ENCODE measurements at regions not wholly inside any gene's neighbourhood (a gene's known extent, or its start where the extent isn't known, plus 50 kb on each side); places are given as distances from the start of the nearest gene placed in this dataset.
"Not testable (repeated sequence)": the region's sequence is repeated elsewhere in the genome, so short reads cannot be mapped to it uniquely, and the experiment has no call there.

DNA sequence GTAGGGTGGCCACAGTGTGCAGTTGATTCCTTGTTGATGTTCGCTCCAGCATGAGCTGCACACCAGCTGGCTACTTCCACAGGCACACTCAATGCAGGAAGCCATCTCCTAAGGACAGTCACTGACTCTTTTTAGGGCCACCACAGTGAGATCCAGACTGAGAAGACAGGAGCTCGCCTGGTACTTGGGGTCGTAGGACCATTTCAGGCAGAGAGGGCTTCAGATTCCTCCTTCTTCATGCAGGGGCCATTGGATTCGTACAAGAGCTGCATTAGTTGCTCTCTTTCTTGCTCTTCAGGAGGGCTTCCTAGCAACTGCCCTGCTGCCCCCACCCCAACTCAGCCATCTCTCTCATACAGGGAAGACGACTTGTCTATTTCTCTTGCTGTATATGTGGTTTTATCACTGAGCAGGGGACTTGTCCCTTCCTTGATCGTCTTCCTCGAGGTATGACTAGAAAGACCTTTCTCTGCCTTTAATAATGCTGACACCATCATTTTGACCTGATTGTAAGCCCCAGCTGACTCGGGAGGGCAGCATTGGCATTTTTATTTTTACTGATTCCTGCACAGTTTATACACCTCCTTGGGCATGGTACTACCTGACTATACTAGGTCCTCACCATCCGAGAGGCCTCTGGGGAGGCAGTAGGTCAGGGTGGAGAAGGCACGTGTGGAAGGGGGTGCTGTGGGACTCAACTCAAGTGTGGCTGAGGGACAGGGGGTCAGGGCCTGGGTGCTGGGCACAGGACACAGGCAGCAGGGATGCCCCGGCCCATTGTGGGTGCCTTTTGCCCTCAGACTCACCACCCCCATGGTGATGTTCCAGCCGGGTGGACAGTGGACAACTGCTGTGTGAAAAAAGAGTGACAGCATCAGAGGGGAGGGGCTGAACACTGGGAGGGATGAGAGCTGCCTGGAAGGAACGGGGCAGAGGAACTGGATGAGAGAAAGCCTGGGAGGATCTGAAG is 136.7 kb upstream of the ZNF746 start:
- 75 to 84% (median 75%) methylated on average over 13 of the region's 13 CpGs for WGBS, 4 donors
- no peak for TF ChIP-seq POLR2A (IDR thresholded peaks at IDR 0.05)
- TF ChIP-seq, protein P1, sequence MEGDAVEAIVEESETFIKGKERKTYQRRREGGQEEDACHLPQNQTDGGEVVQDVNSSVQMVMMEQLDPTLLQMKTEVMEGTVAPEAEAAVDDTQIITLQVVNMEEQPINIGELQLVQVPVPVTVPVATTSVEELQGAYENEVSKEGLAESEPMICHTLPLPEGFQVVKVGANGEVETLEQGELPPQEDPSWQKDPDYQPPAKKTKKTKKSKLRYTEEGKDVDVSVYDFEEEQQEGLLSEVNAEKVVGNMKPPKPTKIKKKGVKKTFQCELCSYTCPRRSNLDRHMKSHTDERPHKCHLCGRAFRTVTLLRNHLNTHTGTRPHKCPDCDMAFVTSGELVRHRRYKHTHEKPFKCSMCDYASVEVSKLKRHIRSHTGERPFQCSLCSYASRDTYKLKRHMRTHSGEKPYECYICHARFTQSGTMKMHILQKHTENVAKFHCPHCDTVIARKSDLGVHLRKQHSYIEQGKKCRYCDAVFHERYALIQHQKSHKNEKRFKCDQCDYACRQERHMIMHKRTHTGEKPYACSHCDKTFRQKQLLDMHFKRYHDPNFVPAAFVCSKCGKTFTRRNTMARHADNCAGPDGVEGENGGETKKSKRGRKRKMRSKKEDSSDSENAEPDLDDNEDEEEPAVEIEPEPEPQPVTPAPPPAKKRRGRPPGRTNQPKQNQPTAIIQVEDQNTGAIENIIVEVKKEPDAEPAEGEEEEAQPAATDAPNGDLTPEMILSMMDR (IDR thresholded peaks at IDR 0.05) = no peak
- H3K27me3 ChIP-seq = peaks cover 0 to 10% (median 0%) of the 10 kb centered on the region in 9 donors
- intact Hi-C loops (cut with DNase I) = no loop called here
- DNase-seq (no peak), ATAC-seq (no peak)
- H3K4me1 ChIP-seq = no peaks in the 10 kb centered on the region
- no peaks in the 10 kb centered on the region for H3K36me3 ChIP-seq
- no peak overlapping the region for H3K27ac ChIP-seq
- H3K9me3 ChIP-seq = no peaks in the 10 kb centered on the region
- H3K4me3 ChIP-seq = no peak overlapping the region

DNA sequence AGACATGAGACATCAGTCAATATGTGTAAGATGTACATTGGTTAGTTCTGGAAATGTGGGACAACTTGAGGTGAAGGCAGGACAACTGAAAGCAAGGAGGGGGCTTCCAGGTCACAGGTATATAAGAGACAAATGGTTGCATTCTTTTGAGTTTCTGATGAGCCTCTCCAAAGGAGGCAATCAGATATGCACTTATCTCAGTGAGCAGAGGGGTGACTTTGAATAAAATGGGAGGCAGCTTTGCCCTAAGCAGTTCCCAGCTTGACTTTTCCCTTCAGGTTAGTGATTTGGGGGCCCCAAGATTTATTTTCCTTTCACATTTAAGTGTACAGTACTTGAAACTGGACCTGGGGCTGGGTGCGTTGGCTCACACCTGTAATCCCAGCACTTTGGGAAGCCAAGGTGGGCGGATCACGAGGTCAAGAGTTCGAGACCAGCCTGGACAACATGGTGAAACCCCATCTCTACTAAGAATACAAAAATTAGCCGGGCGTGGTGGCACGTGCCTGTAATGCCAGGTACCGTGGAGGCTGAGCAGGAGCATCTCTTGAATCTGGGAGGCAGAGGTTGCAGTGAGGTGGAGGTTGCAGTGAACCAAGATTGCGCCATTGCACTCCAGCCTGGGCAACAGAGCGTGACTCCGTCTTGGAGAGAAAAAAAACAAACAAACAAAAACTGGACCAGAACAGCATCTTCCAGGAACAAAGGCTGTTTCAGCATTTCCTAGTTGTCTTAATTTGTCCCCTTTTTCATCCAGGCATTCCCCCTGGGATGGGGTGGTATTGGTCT is 130.9 kb upstream of the ZNF746 start:
- H3K4me1 ChIP-seq = peaks cover 0 to 10% (median 4%) of the 10 kb centered on the region in 12 donors
- WGBS, 4 donors = 76 to 83% (median 79%) methylated on average over 11 of the region's 11 CpGs
- not testable (repeated sequence) for H3K27ac ChIP-seq, H3K27me3 ChIP-seq, H3K36me3 ChIP-seq, DNase-seq, H3K4me3 ChIP-seq, H3K9me3 ChIP-seq, ATAC-seq
- intact Hi-C loops (cut with DNase I) = loop anchor here in 3 of 10 donors (5.0 to 10.0 kb wide), 4 partner anchors 86 to 364 kb away; partner anchors contain the start of genes ZNF746 (in 2 of the 3) and ZNF783 (in 1 of the 3)

DNA sequence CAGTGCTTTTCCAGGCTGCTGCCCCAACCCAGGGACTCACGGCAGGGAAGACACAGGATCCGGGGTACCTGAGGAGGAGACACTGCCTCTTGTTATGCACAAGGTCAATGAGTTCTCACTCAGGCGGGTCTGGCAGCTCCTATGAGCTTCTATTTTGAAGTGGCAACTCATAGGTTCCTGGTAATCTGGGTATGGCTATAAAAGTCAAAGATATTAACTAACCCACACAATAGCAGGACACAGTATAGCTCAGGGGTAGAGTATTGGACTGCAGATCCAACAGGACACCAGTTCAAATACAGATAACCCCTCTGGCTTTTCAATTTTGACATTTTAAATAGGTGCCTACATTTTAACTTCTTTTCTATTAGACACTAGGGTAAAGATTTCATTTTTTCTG is 130.3 kb upstream of the ZNF746 start:
- DNase-seq (no peak), ATAC-seq (no peak)
- no peak overlapping the region for H3K27ac ChIP-seq
- H3K9me3 ChIP-seq = no peaks in the 10 kb centered on the region
- H3K27me3 ChIP-seq = peaks cover 0 to 2% (median 0%) of the 10 kb centered on the region in 9 donors
- intact Hi-C loops (cut with DNase I) = loop anchor here in 3 of 10 donors (5.0 to 10.0 kb wide), 4 partner anchors 87 to 363 kb away; partner anchors contain the start of genes ZNF746 (in 2 of the 3) and ZNF783 (in 1 of the 3)
- 56 to 74% (median 64%) methylated on average over 3 of the region's 3 CpGs for WGBS, 4 donors
- H3K4me3 ChIP-seq = no peak overlapping the region
- peaks cover 0 to 17% (median 9%) of the 10 kb centered on the region in 12 donors for H3K4me1 ChIP-seq
- no peak for TF ChIP-seq POLR2A (IDR thresholded peaks at IDR 0.05)
- TF ChIP-seq, protein P1 (IDR thresholded peaks at IDR 0.05) = no peak
- H3K36me3 ChIP-seq = no peaks in the 10 kb centered on the region

DNA sequence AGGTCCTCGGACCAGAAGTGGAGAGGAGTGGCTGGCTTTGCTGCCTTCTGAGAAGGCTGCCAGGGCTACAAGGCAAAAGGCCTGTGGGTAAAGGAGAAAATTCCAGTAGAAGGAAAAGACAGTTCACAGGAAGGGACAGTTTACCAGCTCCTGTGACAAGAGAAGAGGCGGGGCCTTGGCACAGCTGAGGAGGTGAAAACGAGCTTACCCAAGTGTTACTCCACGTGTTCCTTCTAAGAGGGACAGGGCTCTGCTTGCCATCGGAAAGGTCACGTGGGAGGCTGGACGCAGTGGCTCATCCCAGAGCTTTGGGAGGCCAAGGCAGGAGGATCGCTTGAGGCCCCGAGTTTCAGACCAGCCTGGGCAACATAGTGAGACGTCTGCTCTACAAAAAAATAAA is 129.4 kb upstream of the ZNF746 start:
- H3K36me3 ChIP-seq = no peaks in the 10 kb centered on the region
- DNase-seq (no peak), ATAC-seq (no peak)
- no peaks in the 10 kb centered on the region for H3K27me3 ChIP-seq
- intact Hi-C loops (cut with DNase I) = loop anchor here in 3 of 10 donors (5.0 to 10.0 kb wide), 4 partner anchors 88 to 362 kb away; partner anchors contain the start of genes ZNF746 (in 2 of the 3) and ZNF783 (in 1 of the 3)
- TF ChIP-seq POLR2A (IDR thresholded peaks at IDR 0.05) = no peak
- TF ChIP-seq, protein P1 (IDR thresholded peaks at IDR 0.05) = no peak
- 72 to 78% (median 76%) methylated on average over 10 of the region's 10 CpGs for WGBS, 4 donors
- H3K9me3 ChIP-seq = no peaks in the 10 kb centered on the region
- no peak overlapping the region for H3K27ac ChIP-seq
- H3K4me1 ChIP-seq = peaks cover 0 to 25% (median 17%) of the 10 kb centered on the region in 12 donors
- no peak overlapping the region for H3K4me3 ChIP-seq
